ENCODE measurements at regions not wholly inside any gene's neighbourhood (a gene's known extent, or its start where the extent isn't known, plus 50 kb on each side); places are given as distances from the start of the nearest gene placed in this dataset.
A peak's percentile ranks its signal among the peaks of the same experiment; 100 is the strongest.

GRCh38 chr4:175443547-175443946 lies 368.5 kb downstream of the GPM6A start:
- FAIRE-seq (no peak), DNase-seq (ENCODE audit: low read depth) (no peak)
- H2AFZ ChIP-seq (ENCODE audit: low read depth, low read length): no peak overlapping the region
- H3K4me1 Mint-ChIP-seq (ENCODE audit: low read depth, unreplicated experiment): peaks cover 5% of the 10 kb centered on the region
- H3K27ac Mint-ChIP-seq (ENCODE audit: unreplicated experiment): no peak overlapping the region
- no peak overlapping the region for H3K27ac ChIP-seq (ENCODE audit: low read depth, low read length)
- TF ChIP-seq EZH2 (IDR thresholded peaks at IDR 0.05; ENCODE audit: insufficient read depth, low read length): no peak
- TF ChIP-seq CTCF (IDR thresholded peaks at IDR 0.05; ENCODE audit: insufficient read depth, low read depth, low read length): peak; percentile 26
- no peaks in the 10 kb centered on the region for H3K4me1 ChIP-seq (ENCODE audit: insufficient read depth, low read length)
- H4K20me1 ChIP-seq (ENCODE audit: insufficient read depth, low read length): no peaks in the 10 kb centered on the region
- H3K4me3 Mint-ChIP-seq (ENCODE audit: unreplicated experiment): no peak overlapping the region
- H3K27me3 Mint-ChIP-seq (ENCODE audit: low read depth, unreplicated experiment): no peaks in the 10 kb centered on the region
- H3K27me3 ChIP-seq (ENCODE audit: insufficient read depth, low read length): no peaks in the 10 kb centered on the region
- H3K9me3 Mint-ChIP-seq (ENCODE audit: unreplicated experiment): peaks cover 3% of the 10 kb centered on the region
- H3K4me3 ChIP-seq (ENCODE audit: insufficient read depth, low read depth, low read length): no peak overlapping the region
- no peak overlapping the region for H3K9ac ChIP-seq (ENCODE audit: low read length)
- no peak overlapping the region for H3K4me2 ChIP-seq (ENCODE audit: low read length)
- no peaks in the 10 kb centered on the region for H3K36me3 Mint-ChIP-seq (ENCODE audit: low read depth, unreplicated experiment)
- H3K9me3 ChIP-seq (ENCODE audit: insufficient read depth, low read depth, low read length): no peaks in the 10 kb centered on the region
- no peaks in the 10 kb centered on the region for H3K79me2 ChIP-seq (ENCODE audit: insufficient read depth, low read length)
- no peaks in the 10 kb centered on the region for H3K36me3 ChIP-seq (ENCODE audit: insufficient read depth, low read length)

DNA sequence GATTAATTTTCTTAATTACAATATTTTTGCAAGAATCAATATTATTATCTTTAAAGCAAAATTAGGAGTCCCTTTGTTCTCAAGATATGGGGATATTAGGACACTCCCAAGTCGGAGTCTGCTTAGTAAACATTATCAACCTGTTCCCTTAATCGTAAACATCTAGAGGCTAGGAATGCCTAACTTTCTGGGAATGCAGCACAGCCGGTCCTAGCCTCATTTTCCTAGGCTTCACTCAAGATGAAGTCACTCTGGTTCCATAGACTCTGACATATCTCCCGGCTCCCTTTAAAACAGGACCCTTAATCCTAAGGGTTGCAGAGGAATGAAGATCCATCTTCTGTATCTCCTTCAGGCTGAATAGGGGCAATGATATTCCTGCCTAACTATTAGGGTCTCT lies 367.6 kb downstream of the GPM6A start:
- H3K27me3 Mint-ChIP-seq (ENCODE audit: low read depth, unreplicated experiment): no peaks in the 10 kb centered on the region
- no peak overlapping the region for H3K4me2 ChIP-seq (ENCODE audit: low read length)
- no peaks in the 10 kb centered on the region for H3K9me3 ChIP-seq (ENCODE audit: insufficient read depth, low read depth, low read length)
- H3K4me1 ChIP-seq (ENCODE audit: insufficient read depth, low read length): no peaks in the 10 kb centered on the region
- H3K27me3 ChIP-seq (ENCODE audit: insufficient read depth, low read length): no peaks in the 10 kb centered on the region
- H3K27ac ChIP-seq (ENCODE audit: low read depth, low read length): no peak overlapping the region
- peaks cover 5% of the 10 kb centered on the region for H3K4me1 Mint-ChIP-seq (ENCODE audit: low read depth, unreplicated experiment)
- no peak overlapping the region for H3K4me3 ChIP-seq (ENCODE audit: insufficient read depth, low read depth, low read length)
- H3K79me2 ChIP-seq (ENCODE audit: insufficient read depth, low read length): no peaks in the 10 kb centered on the region
- no peaks in the 10 kb centered on the region for H4K20me1 ChIP-seq (ENCODE audit: insufficient read depth, low read length)
- no peak for FAIRE-seq
- no peaks in the 10 kb centered on the region for H3K36me3 Mint-ChIP-seq (ENCODE audit: low read depth, unreplicated experiment)
- no peak overlapping the region for H3K4me3 Mint-ChIP-seq (ENCODE audit: unreplicated experiment)
- no peak overlapping the region for H3K27ac Mint-ChIP-seq (ENCODE audit: unreplicated experiment)
- no peaks in the 10 kb centered on the region for H3K36me3 ChIP-seq (ENCODE audit: insufficient read depth, low read length)
- no peak overlapping the region for H2AFZ ChIP-seq (ENCODE audit: low read depth, low read length)
- no peak for TF ChIP-seq CTCF (IDR thresholded peaks at IDR 0.05; ENCODE audit: insufficient read depth, low read depth, low read length)
- no peak for TF ChIP-seq EZH2 (IDR thresholded peaks at IDR 0.05; ENCODE audit: insufficient read depth, low read length)
- no peak for DNase-seq (ENCODE audit: low read depth)
- peaks cover 3% of the 10 kb centered on the region for H3K9me3 Mint-ChIP-seq (ENCODE audit: unreplicated experiment)
- H3K9ac ChIP-seq (ENCODE audit: low read length): no peak overlapping the region

DNA sequence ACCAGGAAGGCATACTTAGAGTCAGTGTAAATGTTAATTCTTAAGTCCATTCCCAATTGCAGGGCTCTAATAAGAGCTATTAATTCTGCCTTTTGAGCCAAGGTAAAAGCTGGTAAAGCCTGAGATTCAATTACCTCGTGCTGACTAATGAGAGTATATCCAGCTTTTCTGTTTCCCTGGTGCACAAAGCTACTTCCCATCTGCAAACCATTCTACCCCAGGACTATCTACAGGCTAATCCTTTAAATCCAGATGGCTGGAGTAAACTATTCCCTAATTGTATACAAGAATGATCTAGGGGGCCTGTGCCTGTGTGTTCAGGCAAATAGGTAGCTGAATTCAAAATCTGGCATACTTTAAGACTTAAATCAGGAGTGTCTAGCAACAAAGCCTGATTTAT lies 365.0 kb downstream of the GPM6A start:
- no peaks in the 10 kb centered on the region for H3K9me3 ChIP-seq (ENCODE audit: insufficient read depth, low read depth, low read length)
- FAIRE-seq: no peak
- Mint-ChIP-seq H3K4me1 (ENCODE audit: low read depth, unreplicated experiment) (peaks cover 4% of the 10 kb centered on the region), H3K36me3 (ENCODE audit: low read depth, unreplicated experiment) (no peaks in the 10 kb centered on the region), H3K4me3 (ENCODE audit: unreplicated experiment) (no peak overlapping the region), H3K9me3 (ENCODE audit: unreplicated experiment) (peaks cover 3% of the 10 kb centered on the region), H3K27ac (ENCODE audit: unreplicated experiment) (no peak overlapping the region), H3K27me3 (ENCODE audit: low read depth, unreplicated experiment) (no peaks in the 10 kb centered on the region)
- H2AFZ ChIP-seq (ENCODE audit: low read depth, low read length): no peak overlapping the region
- H3K36me3 ChIP-seq (ENCODE audit: insufficient read depth, low read length): no peaks in the 10 kb centered on the region
- TF ChIP-seq EZH2 (IDR thresholded peaks at IDR 0.05; ENCODE audit: insufficient read depth, low read length) (no peak), CTCF (IDR thresholded peaks at IDR 0.05; ENCODE audit: insufficient read depth, low read depth, low read length) (no peak)
- H3K4me1 ChIP-seq (ENCODE audit: insufficient read depth, low read length): no peaks in the 10 kb centered on the region
- no peak overlapping the region for H3K27ac ChIP-seq (ENCODE audit: low read depth, low read length)
- DNase-seq (ENCODE audit: low read depth): no peak
- H3K79me2 ChIP-seq (ENCODE audit: insufficient read depth, low read length): no peaks in the 10 kb centered on the region
- no peaks in the 10 kb centered on the region for H4K20me1 ChIP-seq (ENCODE audit: insufficient read depth, low read length)
- H3K4me2 ChIP-seq (ENCODE audit: low read length): no peak overlapping the region
- no peaks in the 10 kb centered on the region for H3K27me3 ChIP-seq (ENCODE audit: insufficient read depth, low read length)
- H3K9ac ChIP-seq (ENCODE audit: low read length): no peak overlapping the region
- H3K4me3 ChIP-seq (ENCODE audit: insufficient read depth, low read depth, low read length): no peak overlapping the region
